Dedifferentiated amniotic fluid mesenchymal stem cell (primary cell): ENCODE measurements at regions not wholly inside any gene's neighbourhood (a gene's known extent, or its start where the extent isn't known, plus 50 kb on each side); places are given as distances from the start of the nearest gene placed in this dataset.

ENCODE experiments used
- DNase-seq: peaks from one replicate; pipeline ENCODE4 v3.0.0-alpha.2; 2016; ENCODE audit errors: extremely low spot score

- no peak for DNase-seq
Measured at GRCh38 chr18:54020966-54021365, 203.5 kb downstream of the MBD2 start.

- peak; percentile 67 for DNase-seq
Measured at GRCh38 chr18:54020156-54020745, 204.2 kb downstream of the MBD2 start.

GRCh38 chr18:54019641-54020040, 204.8 kb downstream of the MBD2 start:
- DNase-seq: no peak

- no peak for DNase-seq
Measured at GRCh38 chr18:54013452-54013851, 211.0 kb downstream of the MBD2 start.

GRCh38 chr18:54004828-54005227, 219.6 kb downstream of the MBD2 start:
- no peak for DNase-seq

DNA sequence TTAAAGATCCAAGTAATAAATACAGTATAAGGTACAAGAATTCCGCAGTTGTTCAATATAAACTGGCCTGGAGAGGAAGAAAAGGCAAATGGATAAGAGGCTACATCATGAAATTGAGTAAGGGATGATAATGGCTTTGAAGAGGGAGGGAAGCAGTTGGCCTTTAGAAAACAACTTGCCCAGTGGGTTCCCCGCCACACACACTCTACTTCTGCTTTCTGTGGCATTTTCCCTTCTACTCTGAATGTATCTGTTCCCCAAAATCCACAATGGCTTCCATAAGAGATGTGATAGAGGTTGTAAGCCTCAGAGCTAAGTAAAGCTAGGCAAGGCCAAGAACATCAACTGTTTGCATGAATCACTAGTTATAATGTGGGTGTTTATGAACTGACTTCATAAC, 221.3 kb downstream of the MBD2 start:
- no peak for DNase-seq

DNA sequence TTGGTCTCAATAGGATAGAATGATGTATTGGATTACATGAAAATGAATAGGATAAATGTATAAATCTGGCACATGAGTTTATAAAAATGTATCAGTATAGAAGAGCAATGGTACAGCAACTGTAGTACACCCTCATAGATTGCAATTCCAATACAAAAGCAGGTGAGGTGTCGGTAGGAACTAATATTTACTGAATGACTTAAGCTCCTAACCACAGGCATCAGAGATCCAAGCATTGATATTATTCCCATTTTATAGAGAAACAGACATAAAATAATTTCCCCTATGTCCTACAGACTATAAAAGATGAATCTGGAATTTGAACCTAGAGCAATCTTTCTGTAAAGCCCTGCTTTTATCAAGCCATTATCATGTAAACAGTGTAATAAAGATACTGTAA, 227.4 kb downstream of the MBD2 start:
- DNase-seq: no peak

DNA sequence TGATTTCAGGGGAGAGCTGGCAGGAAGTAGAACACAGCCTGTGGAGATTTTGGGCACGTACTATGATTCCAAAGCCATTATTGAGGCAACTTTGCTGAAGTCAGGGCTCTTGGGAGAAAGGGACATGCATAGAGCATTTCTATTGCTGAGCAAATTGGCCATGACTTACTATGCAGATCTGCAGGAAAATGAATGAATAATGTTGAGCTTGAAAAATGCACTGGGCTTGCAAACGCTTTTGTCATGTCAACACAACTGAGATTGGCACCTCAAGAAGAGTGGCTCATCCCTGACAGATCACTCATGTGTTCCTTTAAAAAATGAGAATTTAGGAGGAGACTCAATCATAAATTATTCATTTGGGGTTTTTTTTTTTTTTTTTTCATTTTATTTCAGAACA, 230.5 kb downstream of the MBD2 start:
- DNase-seq: no peak

DNA sequence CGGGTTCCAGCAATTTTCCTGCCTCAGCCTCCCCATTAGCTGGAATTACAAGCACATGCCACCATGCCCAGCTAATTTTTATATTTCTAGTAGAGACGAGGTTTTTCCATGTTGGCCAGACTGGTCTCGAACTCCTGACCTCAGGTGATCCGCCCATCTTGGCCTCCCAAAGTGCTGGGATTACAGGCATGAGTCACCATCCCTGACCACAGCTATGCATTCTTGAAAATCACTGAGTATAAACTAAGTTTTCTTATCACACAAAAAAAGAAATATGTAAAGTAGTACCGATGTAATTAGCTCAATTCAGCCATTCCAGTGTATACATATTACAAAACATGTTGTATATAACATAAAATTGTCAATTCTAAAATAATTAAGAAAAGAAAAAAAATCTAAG, 232.7 kb downstream of the MBD2 start:
- DNase-seq: no peak

GRCh38 chr18:53991202-53991601, 233.3 kb downstream of the MBD2 start:
- no peak for DNase-seq

DNA sequence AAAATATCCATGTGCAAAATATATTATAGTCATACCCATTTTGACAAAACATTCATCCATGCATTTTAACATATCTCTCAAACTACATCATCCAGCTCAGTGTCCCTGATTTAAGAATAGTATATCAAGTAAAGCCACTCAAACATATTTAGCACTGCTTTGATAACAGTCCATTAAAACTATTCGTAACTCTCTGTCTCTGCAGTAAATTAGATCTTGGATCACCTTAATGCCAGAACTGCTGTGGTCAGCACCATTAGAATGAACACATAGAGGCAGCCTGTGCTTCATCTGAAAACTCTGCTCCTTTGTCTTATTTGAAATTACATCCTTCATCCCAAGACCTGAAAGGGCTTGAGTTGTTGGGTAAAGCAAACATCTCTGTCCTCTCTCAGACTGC, 234.0 kb downstream of the MBD2 start:
- no peak for DNase-seq

- no peak for DNase-seq
Measured at GRCh38 chr18:53984021-53984420, 240.4 kb downstream of the MBD2 start.

DNA sequence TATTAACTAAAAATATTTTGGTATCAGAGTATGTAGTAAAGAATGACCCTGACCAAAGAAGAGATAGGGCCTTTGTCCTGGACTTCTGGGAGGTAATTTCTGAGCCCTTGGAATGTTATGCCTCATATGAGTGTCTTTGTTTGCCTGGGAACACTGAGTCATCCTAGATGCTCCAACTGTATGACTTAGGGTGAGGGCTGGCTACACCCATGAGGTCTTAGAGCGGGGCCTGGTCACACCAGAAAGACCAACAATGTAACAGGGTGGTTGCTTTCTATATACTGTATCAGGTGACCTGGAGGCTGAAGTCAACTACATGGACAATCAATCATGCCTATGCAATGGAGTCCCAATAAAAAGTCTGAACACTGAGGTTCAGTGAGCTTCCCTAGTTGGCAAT, 253.1 kb downstream of the MBD2 start:
- no peak for DNase-seq

DNA sequence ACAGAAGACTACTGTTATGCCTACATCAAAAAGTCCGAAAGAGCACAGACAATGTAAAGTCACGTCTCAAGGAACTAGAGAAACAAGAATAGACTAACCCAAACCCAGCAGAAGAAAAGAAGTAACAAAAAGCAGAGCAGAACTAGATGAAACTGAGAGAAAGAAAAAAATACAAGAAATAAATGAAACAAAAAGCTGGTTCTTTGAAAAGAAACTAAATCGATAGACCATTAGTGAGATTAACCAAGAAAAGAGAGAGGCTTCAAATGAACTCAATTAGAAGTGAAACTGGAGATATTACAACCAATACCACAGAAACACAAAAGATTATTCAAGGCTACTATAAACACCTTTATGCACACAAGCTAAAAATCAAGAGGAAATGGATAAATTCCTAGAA, 271.8 kb downstream of the MBD2 start:
- DNase-seq: no peak

DNA sequence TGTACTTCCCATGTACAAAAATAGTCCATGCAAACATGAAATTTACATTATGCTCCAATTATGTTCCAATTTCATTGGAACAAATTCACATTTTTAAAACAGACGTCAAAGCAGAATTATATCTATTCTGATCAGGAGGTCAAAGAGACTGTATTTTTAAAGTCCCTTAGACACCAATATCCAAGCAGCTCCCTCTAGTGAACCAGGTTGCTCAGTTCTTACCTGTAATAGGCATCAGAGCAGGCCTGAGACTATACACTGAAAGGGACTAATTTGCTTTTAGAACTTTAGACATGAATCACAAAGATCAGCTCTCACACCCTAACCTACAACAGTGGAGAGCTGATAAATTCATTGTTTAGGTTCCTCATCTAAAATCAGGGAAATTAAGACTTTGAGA, 273.9 kb downstream of the MBD2 start:
- no peak for DNase-seq

GRCh38 chr18:53948991-53949390, 275.5 kb downstream of the MBD2 start:
- no peak for DNase-seq

DNA sequence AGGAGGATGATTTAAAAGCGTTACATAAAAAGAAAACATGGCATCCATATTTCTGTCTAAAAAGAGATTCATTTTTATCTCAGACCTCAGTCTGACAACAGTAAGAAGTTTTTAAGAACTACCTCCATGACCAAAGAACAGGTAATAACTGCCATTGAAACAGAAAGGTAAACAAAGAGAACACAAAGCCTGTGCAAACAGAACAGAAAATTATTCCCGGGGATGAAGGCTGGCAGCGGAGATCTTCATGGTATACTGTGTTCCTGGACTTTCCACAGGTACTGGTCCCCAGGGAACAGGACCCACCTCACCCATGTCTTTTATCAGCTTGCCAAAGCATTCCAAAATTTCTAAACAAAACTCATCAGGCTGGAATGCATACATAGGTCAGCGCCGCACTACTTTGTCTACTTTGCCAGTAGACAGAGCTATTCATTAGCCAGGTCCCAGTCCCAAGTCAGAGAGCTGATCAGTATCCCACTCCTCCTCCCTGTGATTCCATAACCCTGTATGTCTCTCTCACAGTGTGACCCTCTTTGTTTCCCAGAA, 277.3 kb downstream of the MBD2 start:
- no peak for DNase-seq

- no peak for DNase-seq
Measured at GRCh38 chr18:53946594-53946993, 277.9 kb downstream of the MBD2 start.

- no peak for DNase-seq
Measured at GRCh38 chr18:53944721-53945120, 279.7 kb downstream of the MBD2 start.

DNA sequence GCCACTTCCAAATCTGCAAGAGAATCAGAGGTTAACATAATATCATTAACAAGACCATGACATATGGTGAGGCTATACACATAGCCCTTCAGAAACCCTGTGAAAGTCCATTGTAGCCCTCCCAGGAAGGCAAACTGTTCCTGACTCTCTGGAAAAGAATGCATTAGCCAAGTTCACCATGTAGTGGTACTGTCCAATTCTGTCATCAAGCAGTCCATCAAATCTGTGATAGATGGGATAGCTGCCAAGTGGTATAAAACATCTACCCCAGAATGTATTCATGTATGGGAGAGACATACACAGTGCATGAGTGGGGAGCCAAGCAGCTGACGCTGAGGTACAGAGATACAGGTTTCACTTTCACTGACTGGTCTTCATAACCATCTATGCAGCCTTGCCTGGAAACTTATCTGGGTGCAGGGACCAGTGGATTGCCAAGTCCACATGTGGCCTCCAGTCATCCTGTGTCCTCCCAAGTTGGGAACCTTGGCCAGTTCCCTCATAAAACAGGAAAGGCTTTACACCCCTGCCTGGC, 281.1 kb downstream of the MBD2 start:
- no peak for DNase-seq

DNA sequence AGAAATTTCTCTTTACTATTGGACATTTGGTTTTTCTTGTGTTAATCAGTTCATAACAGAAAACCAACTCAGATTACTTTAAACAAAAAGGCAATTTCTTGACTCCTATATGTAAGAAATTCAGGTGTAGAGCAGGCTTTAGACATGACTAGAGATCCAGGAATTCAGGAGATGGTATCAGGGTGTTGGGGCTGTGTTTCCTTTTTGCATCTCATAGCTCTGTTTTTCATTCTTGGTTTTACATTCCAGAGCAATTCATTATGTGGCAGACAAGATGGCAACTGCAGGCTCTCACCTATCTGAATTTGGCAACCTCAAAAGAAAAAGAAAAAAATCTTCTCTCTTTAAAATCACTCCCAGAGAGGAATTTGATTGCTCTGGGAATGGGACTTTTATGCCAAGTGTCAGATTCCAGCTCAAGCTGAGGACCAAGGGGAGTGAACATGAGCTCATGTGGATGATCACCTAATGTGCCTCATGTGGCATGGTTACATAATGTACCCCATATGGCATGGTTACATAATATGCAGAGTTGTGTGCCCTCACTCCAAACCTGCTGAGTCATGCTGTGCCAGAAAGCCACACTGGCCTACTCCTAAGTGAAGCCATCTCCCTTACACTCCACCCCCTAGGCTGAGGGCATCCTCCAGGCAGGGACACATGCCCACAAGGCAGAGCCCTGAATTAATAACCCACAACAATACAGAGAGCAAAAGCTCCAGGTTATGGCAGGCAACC, 282.7 kb downstream of the MBD2 start:
- DNase-seq: peak; percentile 34

DNA sequence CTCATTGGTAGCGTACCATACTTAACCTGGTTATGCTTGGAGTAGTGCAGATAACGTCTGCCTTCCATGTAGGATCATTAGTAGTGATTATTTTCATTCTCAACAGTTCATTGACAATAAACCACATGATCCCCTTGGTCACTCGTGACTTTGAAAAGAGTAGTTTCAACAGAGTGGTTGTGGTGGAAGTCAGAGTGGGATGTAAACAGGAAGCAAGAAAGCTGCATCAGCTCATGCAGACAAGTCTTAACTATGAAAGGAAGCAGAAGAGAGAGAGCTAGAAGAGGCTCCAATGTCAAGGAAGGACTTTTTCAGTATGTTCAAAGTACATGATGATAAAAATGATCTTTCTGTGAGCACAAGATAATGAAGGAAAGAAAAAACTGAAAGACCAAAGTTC, 287.4 kb downstream of the MBD2 start:
- no peak for DNase-seq

GRCh38 chr18:53935803-53936202, 288.7 kb downstream of the MBD2 start:
- DNase-seq: no peak
